Sigmoid colon (tissue), 6 donors: ENCODE measurements at regions not wholly inside any gene's neighbourhood (a gene's known extent, or its start where the extent isn't known, plus 50 kb on each side); places are given as distances from the start of the nearest gene placed in this dataset.

Source experiments
- DNase-seq: peaks from one replicate; pipeline ENCODE4 v3.0.0-alpha.2; 2019
- H3K27ac ChIP-seq, 4 donors: fragments of 200-600 bp; sonication (generic); one replicate each; pipeline ENCODE4 v1.5.1; 2016 to 2019; ENCODE audit warnings: mild to moderate bottlenecking in 1 of 4
- H3K27me3 ChIP-seq, 3 donors: fragments of 200-600 bp; sonication (generic); one replicate each; pipeline ENCODE4 v1.5.1; 2019; ENCODE audit warnings: mild to moderate bottlenecking in 1 of 3
- H3K36me3 ChIP-seq, 4 donors: fragments of 200-600 bp; sonication (generic); one replicate each; pipeline ENCODE4 v1.5.1; 2016 to 2019
- H3K4me1 ChIP-seq, 4 donors: fragments of 200-600 bp; sonication (generic); one replicate each; pipeline ENCODE4 v1.5.1; 2017 to 2019
- H3K4me3 ChIP-seq, 4 donors: fragments of 200-600 bp; sonication (generic); one replicate each; pipeline ENCODE4 v1.5.1; 2017 to 2019; ENCODE audit warnings: mild to moderate bottlenecking in 2 of 4, moderate library complexity in 1 of 4
- H3K9me3 ChIP-seq, 4 donors: fragments of 200-600 bp in 3 of 4; sonication (generic) in 3 of 4; one replicate each; pipeline versions ENCODE4 v1.5.1 to v1.6.1; 2013 to 2019
- CTCF ChIP-seq, 4 experiments: fragments of 450-650 bp in 3 of 4; fragments of 200-600 bp in 1 of 4; IDR thresholded peaks; one replicate each; pipeline ENCODE4 v1.5.1; 2016 to 2019; ENCODE audit warnings: antibody characterized with exemption in 4 of 4, mild to moderate bottlenecking in 3 of 4, moderate library complexity in 2 of 4
- EP300 ChIP-seq, 4 donors: sonication (generic); formaldehyde crosslinking; IDR thresholded peaks; one replicate each; pipeline ENCODE4 v1.6.1; 2017; ENCODE audit warnings: antibody characterized with exemption in 4 of 4
- POLR2A ChIP-seq, 2 donors: fragments of 450-650 bp; IDR thresholded peaks; one replicate each; pipeline ENCODE4 v1.6.1; 2016; ENCODE audit warnings: antibody characterized with exemption in 2 of 2, mild to moderate bottlenecking in 2 of 2, moderate library complexity in 2 of 2
- POLR2AphosphoS5 ChIP-seq, 4 donors: sonication (generic); formaldehyde crosslinking; IDR thresholded peaks; one replicate each; pipeline ENCODE4 v1.6.1; 2017; ENCODE audit warnings: antibody characterized with exemption in 4 of 4
- WGBS, 2 donors: extraction: QIAGEN DNeasy Blood & Tissue Kit; methylation state at CpG; one replicate each; pipeline ENCODE4 v1.1.7; 2013; 5-methylcytosine and 5-hydroxymethylcytosine counted together
- intact Hi-C: fragments of 100-400 bp; cut with DNase I; formaldehyde crosslinking; loops from one replicate; pipeline ENCODE4 v1.15.1; 2023
- donor health status: healthy with polysubstance abuse.
- donor health status: healthy.

DNA sequence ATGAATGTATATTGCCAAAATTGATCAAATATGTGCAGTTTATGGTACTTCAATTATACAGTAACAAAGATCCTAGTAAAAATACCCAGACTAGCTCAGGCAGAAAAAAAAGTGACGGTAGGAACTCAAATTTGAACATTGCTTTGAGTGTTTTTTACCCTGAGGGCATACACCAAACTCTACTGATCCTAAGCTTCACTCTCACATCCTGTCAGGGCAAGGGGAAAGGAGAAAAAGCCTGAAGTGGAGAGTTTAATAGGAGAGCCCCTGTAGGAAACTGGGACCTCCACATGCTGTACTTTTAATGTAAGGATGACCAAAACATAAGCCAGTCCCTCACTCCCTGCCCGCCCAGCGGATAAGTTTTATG is 59.8 kb upstream of the GNG12 start:
- no peak for DNase-seq
- Histone ChIP-seq H3K4me3 (no peak overlapping the region), H3K9me3 (no peaks in the 10 kb centered on the region), H3K4me1 (peaks cover 0 to 28% (median 9%) of the 10 kb centered on the region in 4 donors), H3K27me3 (no peaks in the 10 kb centered on the region), H3K27ac (no peak overlapping the region), H3K36me3 (no peaks in the 10 kb centered on the region)
- 90 to 91% methylated on average over 3 of the region's 3 CpGs for WGBS, 2 donors
- TF ChIP-seq POLR2A (IDR thresholded peaks at IDR 0.05) (no peak), EP300 (IDR thresholded peaks at IDR 0.05) (no peak), POLR2AphosphoS5 (IDR thresholded peaks at IDR 0.05) (no peak)
- intact Hi-C loops: no loop called here

DNA sequence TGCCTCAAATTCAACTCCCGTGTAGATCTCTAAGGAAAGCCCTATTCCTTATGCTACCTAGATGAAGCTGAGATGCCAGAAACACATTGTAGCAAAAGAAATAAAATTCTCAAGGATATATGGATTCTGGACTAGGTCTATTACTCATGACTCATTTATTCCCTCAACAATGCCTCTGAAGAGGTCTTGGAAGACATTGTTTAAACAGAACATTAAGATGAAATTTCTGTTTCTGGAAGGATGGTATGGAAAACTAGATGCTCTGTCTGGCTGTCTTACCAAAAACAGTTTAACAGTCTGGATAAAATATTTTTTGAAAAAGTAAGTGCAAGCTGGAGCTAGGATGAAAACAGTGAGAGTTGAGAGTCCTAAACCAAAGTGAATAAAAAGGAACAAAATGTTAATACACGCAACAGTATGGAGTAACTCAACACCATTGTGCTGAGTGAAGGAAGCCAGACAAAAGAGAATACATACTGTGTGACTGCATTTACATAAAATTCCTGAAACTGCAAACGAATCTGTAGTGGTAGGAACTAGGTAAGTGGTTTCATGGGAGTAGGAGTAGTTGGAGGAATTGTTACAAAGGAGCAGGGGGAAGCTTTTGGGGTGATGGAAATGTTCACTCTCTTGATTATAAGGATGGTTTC is 59.3 kb upstream of the GNG12 start:
- Histone ChIP-seq H3K27me3 (no peaks in the 10 kb centered on the region), H3K27ac (no peak overlapping the region)
- TF ChIP-seq POLR2AphosphoS5 (IDR thresholded peaks at IDR 0.05): no peak
- no peak for TF ChIP-seq EP300 (IDR thresholded peaks at IDR 0.05)
- TF ChIP-seq CTCF (IDR thresholded peaks at IDR 0.05): no peak
- TF ChIP-seq POLR2A (IDR thresholded peaks at IDR 0.05): no peak

DNA sequence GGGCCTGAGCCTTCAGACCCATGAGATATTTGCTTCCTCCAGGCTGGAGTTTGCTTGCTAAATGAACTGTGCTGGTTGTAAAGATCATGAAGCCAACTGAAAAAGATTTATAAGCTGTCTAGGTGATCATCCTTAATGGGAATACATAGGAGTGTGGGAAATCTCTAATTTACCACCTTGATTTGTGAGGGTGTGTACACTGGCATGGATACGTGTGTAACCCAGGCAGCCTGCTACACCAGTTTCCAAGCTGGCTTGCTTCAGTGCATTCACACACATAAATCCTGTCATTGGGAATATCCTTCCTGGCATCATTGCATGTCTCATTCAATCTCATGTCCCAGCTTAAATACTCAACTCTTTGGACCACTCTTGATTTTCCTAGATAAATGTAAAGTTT is 57.6 kb upstream of the GNG12 start:
- intact Hi-C loops: no loop called here
- no peak overlapping the region for H3K27ac ChIP-seq
- 72 to 83% methylated on average over 1 of the region's 1 CpG for WGBS, 2 donors
- H3K4me3 ChIP-seq: no peak overlapping the region
- DNase-seq: no peak
- H3K27me3 ChIP-seq: no peaks in the 10 kb centered on the region
- no peak for TF ChIP-seq POLR2AphosphoS5 (IDR thresholded peaks at IDR 0.05)
- no peaks in the 10 kb centered on the region for H3K36me3 ChIP-seq
- H3K4me1 ChIP-seq: peaks cover 0 to 35% (median 9%) of the 10 kb centered on the region in 4 donors
- H3K9me3 ChIP-seq: no peaks in the 10 kb centered on the region

More for the DNA sequence above, 59.3 kb upstream of the GNG12 start:
- H3K4me3 ChIP-seq: no peak overlapping the region
- 58 to 71% methylated on average over 3 of the region's 3 CpGs for WGBS, 2 donors
- no peak for DNase-seq
- peaks cover 0 to 28% (median 9%) of the 10 kb centered on the region in 4 donors for H3K4me1 ChIP-seq
- H3K36me3 ChIP-seq: no peaks in the 10 kb centered on the region
- intact Hi-C loops: no loop called here
- H3K9me3 ChIP-seq: no peaks in the 10 kb centered on the region

DNA sequence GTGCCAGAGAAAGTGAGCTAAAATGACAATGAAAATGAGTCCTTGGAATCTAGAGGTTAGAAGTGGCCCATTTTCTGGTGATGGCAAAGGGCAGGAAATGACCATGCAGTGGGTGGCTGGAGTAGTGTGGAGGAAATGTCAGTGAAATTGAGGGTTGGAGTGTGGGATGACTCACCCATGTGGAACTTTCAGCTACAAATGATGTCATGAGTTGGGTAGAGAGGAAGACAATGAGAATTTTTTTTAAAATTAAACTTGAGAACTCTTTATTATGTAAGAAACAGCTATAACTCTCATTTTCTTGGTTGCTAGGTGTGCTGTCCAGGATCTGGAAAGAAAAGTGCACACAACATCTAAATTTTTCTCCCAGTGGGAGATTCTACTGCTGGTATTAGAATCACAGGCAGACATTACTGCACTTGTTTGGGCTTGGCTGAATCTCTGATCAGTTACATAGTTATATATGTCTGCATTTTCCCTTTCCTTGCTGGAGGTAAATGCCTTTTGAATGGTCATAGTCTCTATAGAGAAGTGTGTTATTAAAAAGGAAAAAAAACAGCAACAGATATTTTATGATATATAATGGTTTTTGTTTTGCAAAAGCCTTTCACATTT is 56.8 kb upstream of the GNG12 start:
- Histone ChIP-seq H3K4me3 (no peak overlapping the region), H3K36me3 (no peaks in the 10 kb centered on the region), H3K27ac (no peak overlapping the region), H3K9me3 (no peaks in the 10 kb centered on the region), H3K27me3 (no peaks in the 10 kb centered on the region), H3K4me1 (peaks cover 0 to 35% (median 9%) of the 10 kb centered on the region in 4 donors)
- intact Hi-C loops: no loop called here
- TF ChIP-seq CTCF (IDR thresholded peaks at IDR 0.05): no peak
- TF ChIP-seq POLR2A (IDR thresholded peaks at IDR 0.05): no peak
- DNase-seq: no peak

- no peak overlapping the region for H3K27ac ChIP-seq
- no peaks in the 10 kb centered on the region for H3K27me3 ChIP-seq
- no peak overlapping the region for H3K4me3 ChIP-seq
- no peaks in the 10 kb centered on the region for H3K36me3 ChIP-seq
- TF ChIP-seq CTCF (IDR thresholded peaks at IDR 0.05) (no peak), POLR2AphosphoS5 (IDR thresholded peaks at IDR 0.05) (no peak), EP300 (IDR thresholded peaks at IDR 0.05) (no peak), POLR2A (IDR thresholded peaks at IDR 0.05) (no peak)
- intact Hi-C loops: no loop called here
- DNase-seq: no peak
- H3K9me3 ChIP-seq: no peaks in the 10 kb centered on the region
- peaks cover 0 to 35% (median 9%) of the 10 kb centered on the region in 4 donors for H3K4me1 ChIP-seq
- WGBS, 2 donors: 78 to 84% methylated on average over 1 of the region's 1 CpG
Measured at GRCh38 chr1:67889466-67889865, 56.2 kb upstream of the GNG12 start.
